Heart right ventricle (tissue), 16 donors: ENCODE measurements at regions not wholly inside any gene's neighbourhood (a gene's known extent, or its start where the extent isn't known, plus 50 kb on each side); places are given as distances from the start of the nearest gene placed in this dataset.
A peak's percentile ranks its signal among the peaks of the same experiment; 100 is the strongest.

Source experiments
- ATAC-seq, 8 donors: fragments of 200-7000 bp; cut with Tn5 transposase; one replicate each; pipeline ENCODE4 v1.9.1; 2020; ENCODE audit warnings: mild to moderate bottlenecking in 8 of 8, moderate library complexity in 8 of 8, moderate number of reproducible peaks in 1 of 8
- DNase-seq, 2 donors: peaks; one replicate each; pipeline ENCODE4 v3.0.0-alpha.2; 2020
- H3K27ac ChIP-seq, 10 donors: fragments of 200-600 bp; sonication (generic) in 2 of 10; one replicate each; pipeline versions ENCODE4 v1.5.0 to v1.8.0; 2020 to 2022; ENCODE audit warnings: mild to moderate bottlenecking in 3 of 10
- H3K27me3 ChIP-seq, 7 donors: fragments of 200-600 bp; one replicate each; pipeline ENCODE4 v1.8.0; 2021 to 2022; ENCODE audit warnings: mild to moderate bottlenecking in 2 of 7
- H3K36me3 ChIP-seq, 9 donors: fragments of 200-600 bp; sonication (generic) in 1 of 9; one replicate each; pipeline versions ENCODE4 v1.5.0 to v1.8.0; 2020 to 2022; ENCODE audit warnings: mild to moderate bottlenecking in 2 of 9
- H3K4me1 ChIP-seq, 9 donors: fragments of 200-600 bp; sonication (generic) in 1 of 9; one replicate each; pipeline versions ENCODE4 v1.5.0 to v1.8.0; 2020 to 2022; ENCODE audit warnings: mild to moderate bottlenecking in 4 of 9
- H3K4me3 ChIP-seq, 10 donors: fragments of 200-600 bp; sonication (generic) in 2 of 10; one replicate each; pipeline versions ENCODE4 v1.5.0 to v1.8.0; 2020 to 2022; ENCODE audit warnings: mild to moderate bottlenecking in 7 of 10, moderate library complexity in 2 of 10
- H3K9me3 ChIP-seq, 11 donors: fragments of 200-600 bp in 10 of 11; sonication (generic) in 2 of 11; one replicate each; pipeline versions ENCODE4 v1.5.0 to v1.8.0; 2013 to 2022; ENCODE audit warnings: mild to moderate bottlenecking in 2 of 11, control low read depth in 1 of 11, moderate library complexity in 1 of 11
- WGBS, 2 donors: extraction: QIAGEN DNeasy Blood & Tissue Kit; methylation state at CpG; one replicate each; pipeline ENCODE4 v1.1.7; 2013; ENCODE audit warnings: inconsistent platforms in 1 of 2; 5-methylcytosine and 5-hydroxymethylcytosine counted together
- intact Hi-C, 10 donors: fragments of 100-400 bp; cut with DNase I; formaldehyde crosslinking; loops; one replicate each; pipeline versions ENCODE4 v1.11.1 to v1.14.2; 2022
- TF ChIP-seq, protein P1 (sequence below), 9 donors: fragments of 200-600 bp; sonication (generic) in 2 of 9; IDR thresholded peaks; one replicate each; pipeline versions ENCODE4 v1.5.0 to v1.8.0; 2021 to 2022; ENCODE audit warnings: antibody characterized with exemption in 9 of 9, mild to moderate bottlenecking in 5 of 9, moderate library complexity in 1 of 9
- donor health status: Arrhythmogenic right ventricular cardiomyopathy.
- donor health status: ischemic (EF 13 %, LVEDD 7.1; RV severe dilation, severe dysfunction).
- donor health status: healthy with polysubstance abuse.
- donor health status: DM: no; HTN: yes; CAD: no.
- donor health status: DM: no; HTN: no; CAD: no.
- donor health status: ischemic (EF 25% LVEDD 6.9; RV normal size, moderate dysfunction).
- donor health status: ischemic (EF 25% LVEDD 5.7; RV mildly dilated, moderate dysfunction).
- donor health status: healthy.
- donor health status: DM: yes; HTN: yes; CAD: no.
- donor health status: Ischemic cardiomyopathy.
- donor health status: ischemic (EF 35%, LVEDD 5.7; RV mildly dilated, moderate dysfunction).
- donor health status: nonischemic (EF 11% LVEDD 7.7; RV severe dilation, severe dysfunction).
- donor health status: DM: yes; HTN: yes; CAD: no.
- donor health status: PGD.
- donor health status: ischemic (EF 29% LVEDD 5.4; RV normal size, mild dysfunction).
- donor health status: nonischemic (EF 23%, LVEDD 6.1; RV moderate dilation, normal function).

DNA sequence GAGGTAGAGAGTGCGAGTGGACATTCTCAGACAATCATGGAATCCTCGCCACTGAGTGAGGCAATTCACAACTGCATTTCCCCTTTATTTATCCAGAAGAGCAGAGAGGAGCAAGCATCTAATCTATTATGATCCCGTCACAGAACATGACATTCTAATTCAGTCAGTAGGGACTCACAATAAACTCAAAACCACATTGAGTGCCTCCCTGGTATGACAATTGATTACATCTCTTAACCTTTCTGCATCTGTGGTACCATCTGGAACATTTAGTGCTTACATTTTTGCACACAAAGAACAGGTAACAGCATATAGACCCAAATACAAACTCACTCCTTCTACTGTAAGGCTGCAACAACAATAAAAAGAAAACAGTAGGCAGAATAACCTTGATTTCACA, 517.2 kb downstream of the GBE1 start:
- intact Hi-C loops, result loop anchor here in 1 of 10 donors (5.0 kb wide), 1 partner anchor 1722 kb away; no protein-coding TSS in a partner anchor
- Histone ChIP-seq H3K9me3 (no peaks in the 10 kb centered on the region), H3K4me3 (no peak overlapping the region), H3K4me1 (no peaks in the 10 kb centered on the region), H3K27ac (no peak overlapping the region), H3K36me3 (no peaks in the 10 kb centered on the region), H3K27me3 (no peaks in the 10 kb centered on the region)
- WGBS, 2 donors, result 84 to 90% methylated on average over 3 of the region's 3 CpGs
- no peak for ATAC-seq
- TF ChIP-seq, protein P1, sequence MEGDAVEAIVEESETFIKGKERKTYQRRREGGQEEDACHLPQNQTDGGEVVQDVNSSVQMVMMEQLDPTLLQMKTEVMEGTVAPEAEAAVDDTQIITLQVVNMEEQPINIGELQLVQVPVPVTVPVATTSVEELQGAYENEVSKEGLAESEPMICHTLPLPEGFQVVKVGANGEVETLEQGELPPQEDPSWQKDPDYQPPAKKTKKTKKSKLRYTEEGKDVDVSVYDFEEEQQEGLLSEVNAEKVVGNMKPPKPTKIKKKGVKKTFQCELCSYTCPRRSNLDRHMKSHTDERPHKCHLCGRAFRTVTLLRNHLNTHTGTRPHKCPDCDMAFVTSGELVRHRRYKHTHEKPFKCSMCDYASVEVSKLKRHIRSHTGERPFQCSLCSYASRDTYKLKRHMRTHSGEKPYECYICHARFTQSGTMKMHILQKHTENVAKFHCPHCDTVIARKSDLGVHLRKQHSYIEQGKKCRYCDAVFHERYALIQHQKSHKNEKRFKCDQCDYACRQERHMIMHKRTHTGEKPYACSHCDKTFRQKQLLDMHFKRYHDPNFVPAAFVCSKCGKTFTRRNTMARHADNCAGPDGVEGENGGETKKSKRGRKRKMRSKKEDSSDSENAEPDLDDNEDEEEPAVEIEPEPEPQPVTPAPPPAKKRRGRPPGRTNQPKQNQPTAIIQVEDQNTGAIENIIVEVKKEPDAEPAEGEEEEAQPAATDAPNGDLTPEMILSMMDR (IDR thresholded peaks at IDR 0.05), result no peak
- no peak for DNase-seq

DNA sequence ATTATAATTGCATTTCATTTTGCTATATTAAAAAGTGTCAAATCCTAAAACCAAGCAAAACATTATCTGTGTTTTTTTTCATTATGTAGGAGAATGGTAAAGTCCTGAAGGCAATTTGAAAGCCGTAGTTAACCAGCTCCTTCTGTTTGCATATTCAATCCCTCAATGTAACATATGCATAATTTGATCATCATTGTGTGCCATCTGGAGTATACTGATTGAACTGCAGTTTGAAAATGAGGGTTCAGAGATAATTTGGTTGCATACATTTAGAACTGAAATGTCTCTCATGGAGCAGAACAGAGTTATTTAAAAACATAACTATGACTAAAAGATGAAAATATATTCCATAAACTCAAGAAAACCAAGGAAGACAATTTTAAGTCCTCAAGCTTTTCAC, 518.6 kb downstream of the GBE1 start:
- intact Hi-C loops, result loop anchor here in 1 of 10 donors (5.0 kb wide), 1 partner anchor 1721 kb away; no protein-coding TSS in a partner anchor
- ATAC-seq, result no peak
- Histone ChIP-seq H3K9me3 (no peaks in the 10 kb centered on the region), H3K27me3 (no peaks in the 10 kb centered on the region), H3K36me3 (no peaks in the 10 kb centered on the region), H3K27ac (no peak overlapping the region), H3K4me1 (no peaks in the 10 kb centered on the region), H3K4me3 (no peak overlapping the region)
- TF ChIP-seq, protein P1 (IDR thresholded peaks at IDR 0.05), result peak in 4 of 9 donors; percentile 8 to 42 (median 22)
- WGBS, 2 donors, result 16 to 25% methylated on average over 1 of the region's 1 CpG
- DNase-seq, result no peak

DNA sequence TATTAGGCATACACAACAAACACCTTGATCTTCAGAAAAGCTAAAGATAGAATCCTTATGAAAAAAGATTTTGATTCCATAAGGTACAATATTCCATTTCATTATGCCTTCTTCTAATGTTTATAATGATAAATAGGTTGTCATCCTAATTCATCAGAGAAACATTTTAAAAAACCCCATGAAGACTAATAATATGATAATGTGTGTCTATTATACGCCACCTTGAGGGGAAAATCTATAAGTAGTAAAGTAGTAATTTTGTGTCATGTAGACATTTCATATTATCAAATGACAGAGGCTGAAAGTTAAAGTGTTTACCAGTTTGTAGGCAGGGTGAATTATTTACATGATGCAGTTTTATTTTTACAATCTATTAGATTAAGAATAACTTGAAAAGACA, 524.3 kb downstream of the GBE1 start:
- no peak for ATAC-seq
- Histone ChIP-seq H3K27ac (no peak overlapping the region), H3K4me3 (no peak overlapping the region), H3K36me3 (no peaks in the 10 kb centered on the region), H3K4me1 (no peaks in the 10 kb centered on the region), H3K9me3 (no peaks in the 10 kb centered on the region), H3K27me3 (no peaks in the 10 kb centered on the region)
- 82 to 83% methylated on average over 1 of the region's 1 CpG for WGBS, 2 donors
- no peak for DNase-seq
- TF ChIP-seq, protein P1 (IDR thresholded peaks at IDR 0.05), result no peak
- intact Hi-C loops, result no loop called here

DNA sequence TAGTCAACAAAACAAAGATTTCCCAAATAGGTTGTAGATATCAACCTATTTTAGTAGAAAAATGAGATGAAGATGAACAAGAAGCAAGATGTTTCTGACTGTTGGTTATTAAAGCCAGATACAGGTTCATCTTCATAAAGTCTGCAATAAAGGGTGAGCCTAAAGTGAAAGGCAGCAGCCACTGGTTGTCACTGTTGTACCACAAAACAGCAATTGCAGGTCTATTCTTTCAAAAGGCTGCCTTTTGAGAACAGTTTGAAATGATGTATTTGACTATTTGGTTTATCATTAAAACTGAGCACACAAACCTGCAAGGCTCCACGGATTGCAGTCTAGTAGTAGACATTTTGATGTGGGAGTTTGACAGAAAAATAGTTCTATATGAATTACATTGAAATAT, 543.4 kb downstream of the GBE1 start:
- TF ChIP-seq, protein P1 (IDR thresholded peaks at IDR 0.05), result peak in 5 of 9 donors; percentile 8 to 30 (median 14)
- Histone ChIP-seq H3K9me3 (no peaks in the 10 kb centered on the region), H3K27me3 (no peaks in the 10 kb centered on the region), H3K4me1 (no peaks in the 10 kb centered on the region), H3K27ac (no peak overlapping the region), H3K36me3 (no peaks in the 10 kb centered on the region), H3K4me3 (no peak overlapping the region)
- WGBS, 2 donors, result 14 to 40% methylated on average over 1 of the region's 1 CpG
- ATAC-seq (no peak), DNase-seq (no peak)
- intact Hi-C loops, result no loop called here
